Activated T-helper 1 cell treated with Interleukin-2 at 50 U/mL for 16 hours (primary cell): ENCODE measurements at regions not wholly inside any gene's neighbourhood (a gene's known extent, or its start where the extent isn't known, plus 50 kb on each side); places are given as distances from the start of the nearest gene placed in this dataset.

Experiments used
- DNase-seq: peaks from one replicate; pipeline ENCODE4 v3.0.0-alpha.2; 2020; ENCODE audit warnings: low read depth

DNA sequence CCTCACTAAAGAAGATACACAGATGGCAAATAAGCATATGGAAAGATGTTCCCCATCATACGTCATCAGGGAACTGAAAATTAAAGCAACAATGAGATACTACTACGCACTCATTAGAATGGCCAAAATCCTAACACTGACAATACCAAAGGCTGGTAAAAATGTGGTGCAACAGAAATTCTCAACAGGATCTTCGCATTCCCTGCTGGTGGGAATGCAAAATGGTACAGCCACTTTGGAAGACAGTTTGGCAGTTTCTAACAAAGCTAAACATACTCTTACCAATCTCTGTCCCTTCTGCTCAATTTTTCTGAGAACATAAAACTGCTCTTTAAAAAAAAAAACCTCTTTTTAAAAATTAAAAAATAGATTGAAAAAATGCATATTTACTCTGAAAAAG lies 300.2 kb downstream of the FBXW7 start:
- no peak for DNase-seq

DNA sequence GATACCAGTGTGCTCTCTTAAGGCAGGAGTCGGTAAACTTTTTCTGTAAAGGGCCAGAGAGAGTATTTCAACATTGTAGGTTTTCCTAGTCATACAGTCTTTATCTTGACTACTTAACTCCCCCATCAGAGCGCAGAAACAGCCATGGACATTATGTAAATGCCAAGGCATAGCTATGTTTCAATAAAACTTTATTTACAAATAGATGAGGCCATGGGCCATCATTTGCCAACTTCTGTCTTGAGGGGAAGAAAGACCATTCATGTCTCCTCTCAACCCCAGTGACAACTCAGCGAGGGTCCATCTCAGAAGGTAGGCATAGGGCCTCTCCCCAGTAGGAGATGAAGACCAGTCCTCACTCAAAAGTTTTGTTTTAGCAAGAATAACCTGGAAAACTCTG lies 301.3 kb downstream of the FBXW7 start:
- DNase-seq: no peak

DNA sequence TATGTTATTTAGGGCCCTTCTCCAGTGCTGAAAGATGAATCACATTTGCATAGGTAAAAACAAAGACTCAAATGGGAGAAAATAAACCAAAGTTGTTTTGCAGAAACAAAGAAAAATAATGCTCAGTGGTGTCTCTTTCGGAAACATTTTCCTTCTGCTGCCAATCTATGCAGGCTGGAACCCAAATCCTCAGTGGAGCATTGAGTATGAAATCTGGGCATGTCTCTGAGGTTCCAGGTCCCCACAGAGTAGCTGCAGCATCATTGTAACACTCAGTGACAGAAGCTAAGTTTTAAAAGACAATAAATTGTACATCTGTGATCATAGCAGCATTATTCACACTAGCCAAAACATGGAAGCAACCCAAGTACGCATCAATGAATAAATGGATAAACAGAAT lies 303.6 kb downstream of the FBXW7 start:
- DNase-seq: no peak

DNA sequence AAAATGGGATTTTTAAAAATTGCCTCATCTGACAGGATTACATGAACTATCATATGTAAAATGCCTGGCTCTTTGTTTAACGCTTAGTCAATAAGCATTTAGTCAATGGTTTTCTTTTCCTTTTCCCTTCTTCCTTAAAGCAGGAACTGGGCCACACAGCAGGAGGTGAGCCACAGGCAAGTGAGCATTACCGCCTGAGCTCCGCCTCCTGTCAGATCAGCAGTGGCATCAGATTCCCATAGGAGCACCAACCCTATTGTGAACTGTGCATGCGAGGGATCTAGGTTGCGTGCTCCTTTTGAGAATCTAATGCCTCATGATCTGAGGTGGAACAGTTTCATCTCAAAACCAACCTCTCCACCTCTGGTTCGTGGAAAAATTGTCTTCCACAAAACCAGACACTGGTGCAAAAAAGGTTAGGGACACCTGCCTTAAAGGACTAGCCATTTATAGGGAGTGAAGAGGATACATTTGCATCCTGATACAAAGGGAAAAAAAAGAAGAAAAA lies 306.1 kb downstream of the FBXW7 start:
- DNase-seq: no peak

DNA sequence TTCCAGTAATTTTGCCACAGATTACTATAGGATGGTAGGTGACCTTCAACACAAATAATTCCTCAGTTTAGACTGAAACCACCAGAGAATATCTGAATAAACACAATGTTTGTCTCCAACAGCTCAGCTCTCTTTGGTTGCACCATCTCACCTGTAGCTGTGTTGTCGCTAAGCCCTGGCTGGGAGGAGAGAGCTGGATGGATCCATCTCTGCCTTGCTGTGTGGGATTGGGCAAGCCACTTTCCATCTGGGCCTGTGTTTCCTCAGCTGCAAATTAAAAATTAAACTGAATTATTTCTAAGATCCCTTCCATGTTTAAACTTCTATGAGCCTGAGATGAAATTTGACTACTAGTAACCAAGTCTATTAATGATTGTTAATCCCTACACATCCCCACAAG lies 310.2 kb downstream of the FBXW7 start:
- DNase-seq: no peak

DNA sequence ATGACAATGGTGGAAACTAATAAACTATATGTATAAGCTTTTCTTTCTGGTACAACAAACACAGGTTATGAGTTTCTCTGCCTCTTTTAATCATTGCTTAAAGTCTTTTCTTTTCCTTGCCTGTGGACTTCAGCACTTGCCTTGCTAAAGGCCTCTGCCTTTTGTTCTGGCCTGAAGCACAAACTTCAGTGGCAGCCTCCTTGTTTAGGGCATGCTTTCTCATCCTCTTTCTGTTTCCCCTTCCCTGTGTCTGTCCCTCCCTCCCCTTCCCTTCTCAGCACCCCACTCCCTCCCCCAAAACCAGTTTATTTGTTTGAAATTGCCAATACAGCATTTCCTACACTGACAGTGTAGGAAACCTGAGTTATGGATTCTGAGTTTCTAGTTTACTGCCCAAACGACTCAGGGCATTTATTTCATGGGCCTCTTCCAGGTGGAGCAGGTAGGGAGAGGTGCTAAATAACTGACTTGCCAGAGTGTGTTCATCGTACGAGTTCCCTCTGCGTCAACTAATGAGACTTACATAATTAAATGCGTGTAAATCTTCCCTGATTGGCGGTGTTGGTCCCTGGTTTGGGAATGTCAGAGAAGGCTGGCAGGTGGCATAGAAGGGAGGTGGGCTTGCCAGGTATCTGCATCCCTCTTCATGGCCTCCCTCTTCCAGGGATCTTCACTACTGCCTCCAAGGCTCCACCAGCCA lies 311.0 kb downstream of the FBXW7 start:
- DNase-seq: no peak

DNA sequence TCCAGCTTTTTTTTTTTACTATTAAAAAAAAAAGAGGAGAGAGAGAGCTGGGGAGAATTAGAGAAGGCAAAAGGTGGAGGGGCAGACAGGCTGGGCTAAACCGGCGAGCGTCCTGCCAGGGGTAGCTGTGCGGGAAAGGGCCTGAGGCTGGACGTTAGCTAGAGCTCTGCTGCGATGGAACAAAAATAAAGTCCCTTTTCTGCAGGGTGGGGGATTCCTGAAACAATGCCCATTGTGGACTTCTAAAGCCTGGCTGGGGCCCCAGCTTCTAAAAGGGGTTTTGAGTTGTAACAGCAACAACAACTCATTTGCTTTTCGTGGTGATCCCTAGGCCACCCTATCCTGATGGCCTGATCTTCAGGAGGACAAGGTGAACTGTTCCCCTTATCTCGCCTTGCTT lies 311.7 kb downstream of the FBXW7 start:
- no peak for DNase-seq

DNA sequence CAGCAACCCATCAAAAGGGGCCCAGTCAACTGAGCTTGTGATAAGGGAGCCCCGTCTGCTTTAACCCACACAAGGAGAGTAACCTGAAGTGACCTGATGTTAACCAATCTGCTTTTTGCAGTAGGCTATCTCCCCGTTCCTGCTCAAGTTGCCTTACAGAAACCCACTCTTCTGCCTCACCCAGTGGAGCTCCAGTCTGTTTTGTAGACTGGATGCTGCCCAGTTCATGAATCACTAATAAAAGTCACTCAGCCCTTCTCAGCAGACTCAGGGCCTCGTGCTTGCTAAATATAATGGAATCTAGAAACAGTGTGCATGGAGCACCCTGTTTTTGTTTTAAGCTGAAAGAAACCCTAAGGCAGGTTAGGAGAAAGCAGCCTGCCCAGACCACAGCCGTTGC lies 312.3 kb downstream of the FBXW7 start:
- DNase-seq: no peak

DNA sequence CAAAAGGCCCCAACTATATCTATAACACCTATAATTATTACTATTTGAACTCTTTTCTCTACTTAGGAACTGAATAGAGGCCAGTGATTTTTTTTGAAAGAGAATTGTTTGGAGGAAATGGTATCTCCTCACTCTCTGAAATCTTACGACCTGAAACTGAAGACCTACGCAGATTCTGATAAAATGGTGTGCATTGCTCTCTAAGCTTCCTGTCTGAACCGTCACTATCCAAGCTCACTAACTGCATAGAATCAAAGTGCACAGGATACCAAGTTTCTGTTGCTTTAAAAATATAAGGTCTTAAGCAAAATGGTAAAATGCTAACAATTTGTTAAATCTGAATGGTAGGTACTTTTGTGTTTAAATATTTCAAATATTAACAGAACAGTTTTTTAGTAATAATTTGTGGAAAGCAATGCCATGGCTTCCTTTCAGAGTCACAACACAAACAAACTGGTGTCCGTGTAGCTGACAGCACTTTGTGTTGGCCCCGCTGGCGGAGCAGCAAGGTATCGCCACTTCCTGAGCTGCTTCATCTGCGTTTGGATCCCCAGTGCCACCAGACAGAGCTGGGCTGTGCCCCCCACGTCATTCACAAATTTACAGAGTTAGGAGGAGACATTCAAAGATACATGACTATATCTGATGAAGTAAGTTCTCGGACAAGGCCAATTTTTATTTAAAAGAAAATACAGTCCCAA lies 313.9 kb downstream of the FBXW7 start:
- DNase-seq: no peak

DNA sequence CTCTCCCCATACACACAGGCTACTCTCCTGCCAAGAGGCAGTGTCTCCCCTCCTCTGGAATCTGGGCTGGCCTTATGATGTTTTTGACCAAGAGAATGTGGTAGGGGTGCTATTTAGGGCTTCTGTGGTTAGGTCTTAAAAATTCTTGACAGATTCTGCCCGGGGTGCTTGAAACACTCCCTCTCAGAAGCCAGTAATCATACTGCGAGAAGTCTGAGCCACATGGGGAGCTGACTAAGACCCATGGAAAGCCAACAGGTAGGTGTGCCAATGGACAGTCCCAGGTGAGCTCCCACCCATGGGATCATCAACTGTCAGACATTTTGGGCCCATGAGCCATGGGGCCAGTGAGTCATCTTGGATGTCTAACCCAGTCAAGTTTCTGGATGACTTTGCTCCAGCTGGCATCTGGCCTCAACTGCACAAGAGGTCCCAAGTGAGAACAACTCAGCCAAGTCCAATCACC lies 315.7 kb downstream of the FBXW7 start:
- no peak for DNase-seq

DNA sequence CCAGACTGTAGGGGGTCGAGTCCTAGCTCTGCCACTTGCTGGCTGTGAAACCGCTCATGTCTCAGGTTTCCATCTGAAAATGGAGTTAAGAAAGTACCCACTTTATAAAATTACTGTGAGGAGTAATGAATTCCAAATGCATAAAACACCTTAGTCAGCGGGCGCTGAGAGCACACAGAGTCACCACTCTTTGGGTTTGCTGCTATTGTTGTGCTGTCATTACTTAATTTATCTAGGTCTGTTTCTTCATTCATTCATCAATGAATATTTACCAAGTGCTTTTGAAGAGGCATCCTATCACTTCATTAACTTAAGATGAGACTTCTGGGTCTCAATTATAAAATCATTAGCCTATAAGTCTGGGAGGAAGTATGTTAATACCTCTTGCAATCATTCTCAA lies 317.3 kb downstream of the FBXW7 start:
- DNase-seq: no peak

DNA sequence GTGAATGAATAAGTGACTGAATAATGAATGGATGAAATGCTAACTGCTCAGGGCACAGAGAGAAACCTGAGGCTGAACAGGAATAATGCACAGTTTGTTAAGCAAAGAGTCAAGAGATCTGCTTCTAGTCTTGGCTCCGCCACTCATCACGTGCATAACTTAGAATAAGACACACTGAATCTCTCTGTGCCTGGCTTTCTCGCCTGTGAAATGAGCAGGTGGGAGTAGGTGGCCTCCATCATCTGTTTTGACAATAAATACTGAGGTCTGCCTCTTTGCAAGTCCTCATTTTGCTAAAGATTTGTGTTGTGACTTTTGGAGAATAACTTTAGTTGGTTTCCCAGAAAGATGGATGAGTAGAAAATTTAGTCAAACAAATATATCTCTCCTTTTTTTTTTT lies 318.0 kb downstream of the FBXW7 start:
- no peak for DNase-seq

DNA sequence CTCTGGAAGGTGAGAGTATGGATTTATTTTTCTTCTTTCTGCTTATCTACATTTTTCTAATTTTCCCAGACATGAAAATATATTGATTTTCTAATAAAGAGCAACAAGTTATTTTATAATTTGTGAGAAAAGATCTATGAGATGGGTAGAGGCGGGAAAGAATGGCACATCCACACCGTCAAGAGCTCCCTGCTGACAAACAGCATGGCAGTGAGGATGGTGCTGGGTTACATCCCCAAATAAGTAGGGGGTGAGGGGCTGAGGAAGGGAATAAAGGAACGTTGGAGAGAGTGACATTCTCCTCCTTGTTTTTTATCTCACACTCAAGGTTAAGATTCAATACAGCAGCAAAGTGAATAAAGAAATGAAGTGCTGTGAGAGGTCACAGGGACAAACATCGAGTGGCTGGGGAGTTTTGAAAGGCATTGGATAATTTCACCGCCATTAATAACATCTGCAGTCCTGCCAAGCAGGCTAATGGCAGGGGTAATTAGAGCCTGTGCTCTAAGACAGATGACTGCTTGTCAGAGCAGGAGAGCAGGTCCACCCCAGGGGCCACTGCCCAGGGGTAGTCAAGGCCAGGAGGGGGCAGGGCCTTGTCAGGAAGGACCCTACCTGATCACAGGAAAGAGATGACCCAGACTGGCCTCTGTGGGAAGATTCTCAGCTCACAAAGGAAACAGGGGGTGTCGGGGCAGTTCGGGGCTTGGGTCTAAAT lies 323.8 kb downstream of the FBXW7 start:
- no peak for DNase-seq

DNA sequence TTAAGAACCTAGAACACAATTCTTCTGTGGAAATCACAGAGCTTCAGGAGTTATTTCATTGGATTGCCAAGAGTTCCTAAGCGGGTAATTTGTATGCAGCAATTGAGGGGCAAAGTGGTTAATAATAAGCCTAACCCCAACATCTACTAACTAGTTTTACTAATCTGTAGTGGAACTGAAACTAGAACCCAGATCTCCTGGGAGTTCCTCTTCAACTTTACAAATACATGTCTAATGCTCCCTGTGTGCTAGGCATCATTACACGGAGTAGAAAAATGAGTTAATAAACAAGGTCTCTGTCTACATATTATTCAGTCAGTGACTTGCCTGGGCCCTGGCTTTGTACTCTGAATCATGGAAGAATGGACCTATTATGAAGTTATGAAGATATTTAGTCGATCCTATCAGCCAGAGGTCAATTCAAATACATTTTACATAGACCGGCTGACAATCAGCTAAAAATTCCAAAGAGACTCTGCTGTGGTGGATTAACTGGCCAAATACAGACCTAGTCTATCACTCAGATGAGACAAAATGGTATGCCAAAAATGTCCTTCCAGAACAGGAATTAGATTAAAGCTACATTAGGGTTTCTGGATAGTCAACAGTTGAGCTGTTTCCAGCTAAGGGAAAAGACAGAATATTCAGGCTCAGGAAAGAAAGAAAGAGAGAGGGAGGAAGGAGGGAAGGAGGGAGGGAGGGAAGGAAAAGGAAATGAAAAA lies 326.0 kb downstream of the FBXW7 start:
- no peak for DNase-seq

DNA sequence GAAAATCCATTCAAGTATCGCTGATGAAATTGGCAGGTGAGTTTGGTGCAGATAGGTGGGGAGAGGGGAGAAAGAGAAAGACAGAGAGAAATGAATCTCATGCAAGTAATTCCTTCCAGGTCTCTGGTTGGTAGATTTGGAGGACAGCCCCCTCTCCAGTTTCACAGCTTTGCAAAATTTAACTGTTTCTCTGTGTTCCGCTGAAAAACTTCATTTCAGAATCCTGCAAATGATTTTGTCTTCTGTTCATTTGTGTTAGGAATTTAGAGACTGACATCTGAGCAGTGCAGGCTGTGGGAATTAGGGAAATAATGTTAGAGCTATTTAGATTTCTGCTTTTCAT lies 328.5 kb downstream of the FBXW7 start:
- DNase-seq: no peak

DNA sequence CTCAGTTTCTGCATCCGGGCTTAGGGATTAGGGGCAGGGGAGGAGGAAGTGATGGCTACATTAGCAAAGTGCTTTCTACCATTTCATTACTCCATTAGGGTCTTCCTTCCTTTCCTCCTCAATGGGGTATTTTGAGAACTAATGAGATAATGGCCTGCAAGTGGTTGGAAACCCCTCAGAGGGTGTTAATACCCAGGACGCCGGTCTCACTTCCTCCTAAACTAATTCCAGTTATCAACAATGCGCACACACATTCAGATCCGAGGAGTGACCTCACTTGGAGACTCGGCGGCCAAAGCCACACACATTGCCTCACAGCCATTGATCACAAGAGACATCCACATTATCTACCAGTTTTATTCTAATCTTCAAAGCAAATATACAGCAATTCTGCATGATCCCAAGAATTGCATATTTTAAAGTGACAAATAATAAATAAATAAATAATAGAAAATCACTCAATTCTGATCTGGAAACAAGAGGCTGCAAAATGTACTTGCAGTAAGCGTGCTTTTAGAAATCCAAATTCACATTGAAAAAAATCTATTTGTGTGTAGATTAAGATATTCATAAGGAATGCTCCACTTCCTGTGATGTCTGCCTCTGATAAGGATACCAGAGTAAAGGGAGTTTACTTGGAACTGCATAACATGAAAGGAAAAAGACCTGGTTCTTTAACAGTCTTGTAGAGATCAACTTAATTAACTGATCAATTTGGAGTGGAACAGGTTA lies 329.1 kb downstream of the FBXW7 start:
- DNase-seq: no peak

DNA sequence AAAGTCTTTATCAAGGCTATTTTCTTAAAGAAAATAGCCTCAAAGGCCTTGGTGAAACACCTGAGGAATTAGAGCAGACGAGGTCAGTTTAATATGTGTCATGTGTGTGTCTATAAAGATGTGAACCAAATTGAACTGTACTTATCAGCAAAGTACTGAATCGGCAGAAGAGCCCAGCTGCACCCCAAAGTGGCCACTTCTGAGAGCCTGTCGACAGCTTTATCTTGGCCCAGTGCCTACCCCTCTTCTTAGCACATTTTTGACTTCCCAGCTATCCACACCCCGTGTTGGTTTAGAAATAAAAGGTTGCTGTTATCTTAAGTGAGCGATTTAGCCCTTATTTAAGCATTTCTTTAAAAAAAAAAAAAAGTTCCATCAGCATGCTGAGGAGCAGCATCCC lies 329.7 kb downstream of the FBXW7 start:
- no peak for DNase-seq

DNA sequence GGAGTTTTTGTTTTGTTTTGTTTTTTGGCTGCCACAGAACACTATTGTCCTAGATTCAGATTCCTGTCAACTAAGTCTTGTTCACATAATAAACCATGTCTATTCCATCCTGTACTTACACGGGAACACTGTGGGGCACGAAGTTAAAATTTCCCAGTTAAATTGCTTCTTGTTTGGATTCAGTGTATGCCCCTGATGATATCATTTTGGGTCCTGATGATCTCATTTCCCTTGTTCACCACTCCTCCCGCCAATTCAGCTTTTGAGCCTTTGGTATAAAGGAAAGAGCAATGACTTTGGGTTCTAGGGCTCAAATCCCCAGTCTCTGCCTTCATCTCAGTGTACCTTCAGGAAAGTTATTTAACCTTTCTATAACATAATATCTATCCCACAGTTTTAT lies 333.5 kb downstream of the FBXW7 start:
- no peak for DNase-seq

DNA sequence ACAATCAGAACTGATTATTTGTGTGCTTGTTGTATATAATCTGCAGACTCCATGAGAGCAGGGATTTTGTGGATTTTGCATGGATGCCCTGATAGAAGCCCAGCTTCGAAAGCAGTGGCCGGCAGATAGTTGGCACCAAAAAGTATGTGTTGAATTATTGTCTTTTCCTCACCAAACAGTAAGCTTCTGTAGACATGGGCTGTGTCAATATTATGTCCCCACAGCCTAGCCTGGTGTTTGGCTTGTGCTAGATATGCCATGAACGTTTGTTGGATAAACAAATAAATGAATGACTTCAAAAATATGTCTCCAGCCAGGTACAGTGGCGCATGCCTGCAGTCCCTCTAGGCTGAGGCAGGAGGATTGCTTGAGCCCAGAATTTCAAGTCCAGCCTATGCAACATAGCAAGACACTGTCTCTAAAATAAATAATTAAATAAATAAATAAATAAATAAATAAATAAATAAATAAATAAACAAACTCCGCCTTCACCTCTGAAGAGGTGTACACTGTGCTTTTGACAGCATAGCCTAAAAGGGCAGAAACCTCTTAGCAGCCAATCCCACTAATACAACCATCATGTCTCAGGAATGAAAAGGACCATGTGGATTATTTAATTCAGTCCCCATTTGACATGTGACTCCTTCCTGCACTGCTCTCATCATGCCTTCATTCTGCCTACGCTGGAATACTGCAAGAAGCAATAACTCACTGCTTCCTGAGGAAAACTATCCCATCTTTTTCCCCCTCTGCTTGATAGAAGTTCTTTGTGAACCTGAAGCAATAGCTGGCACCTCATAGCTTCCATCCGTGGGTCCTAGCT lies 335.2 kb downstream of the FBXW7 start:
- DNase-seq: no peak

DNA sequence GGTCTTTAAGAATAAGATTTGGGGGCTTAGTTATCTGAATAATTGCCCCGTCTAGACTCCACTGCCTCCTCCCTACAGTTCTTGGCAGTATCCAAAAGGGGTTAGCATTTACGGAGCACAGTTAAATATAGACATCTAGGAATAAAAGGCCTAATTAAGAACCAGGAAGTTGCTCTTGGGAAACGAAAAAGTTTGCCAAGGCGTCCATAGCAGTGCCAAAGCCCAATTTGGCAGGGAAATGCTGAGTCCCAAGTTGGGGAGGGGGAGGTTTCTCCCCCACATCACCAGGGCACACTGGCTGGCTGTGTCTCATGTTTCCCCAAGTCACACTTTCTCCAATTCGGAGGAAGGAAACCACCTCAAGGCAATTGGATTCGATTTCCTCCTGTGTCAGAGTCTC lies 338.7 kb downstream of the FBXW7 start:
- no peak for DNase-seq

DNA sequence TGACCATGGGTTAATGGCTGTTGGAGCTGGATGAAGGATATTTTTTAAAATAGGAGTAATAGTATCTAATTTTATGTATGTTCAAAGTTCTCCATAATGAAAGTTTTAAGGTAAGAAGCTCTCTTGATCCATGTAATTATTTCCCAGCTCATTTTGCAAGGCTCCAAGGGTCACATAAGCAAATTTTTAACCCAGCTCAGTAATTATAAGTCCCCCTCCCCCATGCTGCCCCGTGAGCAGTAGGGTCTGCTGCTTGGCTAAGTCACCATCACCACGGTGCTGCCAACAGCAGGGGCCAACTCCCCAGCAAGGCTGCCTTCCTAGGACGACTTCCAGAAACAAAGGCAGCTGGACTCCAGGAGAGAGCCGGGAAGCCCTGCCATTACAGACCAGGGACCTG lies 340.0 kb downstream of the FBXW7 start:
- no peak for DNase-seq
